GM21737 (cell line): ENCODE measurements at regions not wholly inside any gene's neighbourhood (a gene's known extent, or its start where the extent isn't known, plus 50 kb on each side); places are given as distances from the start of the nearest gene placed in this dataset.

ENCODE experiments used
- ATAC-seq: cut with Tn5 transposase; IDR thresholded peaks from one replicate; pipeline ENCODE4 v1.9.1; 2021; ENCODE audit warnings: mild to moderate bottlenecking, moderate library complexity; ENCODE audit not compliant: unreplicated experiment

DNA sequence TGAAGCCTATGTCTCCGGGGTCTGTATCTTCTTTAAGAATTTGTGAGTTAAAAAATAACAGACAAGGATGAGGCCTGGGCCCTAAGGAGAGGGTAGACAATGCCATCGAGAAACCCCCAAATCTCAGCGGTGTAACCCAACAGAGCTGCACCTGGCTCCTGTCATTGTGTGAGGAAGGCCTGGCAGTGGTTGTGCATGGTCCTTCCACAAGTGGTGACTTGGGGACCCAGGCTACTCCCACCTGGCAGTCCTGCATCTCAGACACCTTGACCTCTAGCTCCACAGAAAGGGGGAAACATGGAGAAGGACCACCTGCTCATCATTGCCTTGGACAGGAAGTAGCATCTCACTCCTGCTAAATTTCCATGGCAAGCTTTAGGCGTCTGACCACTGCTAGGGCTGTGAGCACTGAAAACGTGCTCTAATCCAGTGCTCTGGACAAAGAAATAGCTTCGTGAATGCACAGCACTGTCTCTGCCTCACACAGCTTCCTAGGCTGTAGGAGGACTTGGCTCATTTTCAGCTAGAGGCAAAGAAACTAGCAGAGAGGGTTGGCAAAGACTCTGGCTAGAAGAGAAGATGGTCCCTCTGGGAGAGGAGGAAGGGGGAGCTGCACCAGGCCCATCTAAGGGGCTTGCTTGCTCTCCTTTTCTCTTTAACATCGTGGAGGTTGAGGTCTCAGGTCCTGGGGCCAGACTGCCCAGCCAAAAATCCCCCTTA lies 273.9 kb upstream of the ZMIZ1 start:
- no peak for ATAC-seq

DNA sequence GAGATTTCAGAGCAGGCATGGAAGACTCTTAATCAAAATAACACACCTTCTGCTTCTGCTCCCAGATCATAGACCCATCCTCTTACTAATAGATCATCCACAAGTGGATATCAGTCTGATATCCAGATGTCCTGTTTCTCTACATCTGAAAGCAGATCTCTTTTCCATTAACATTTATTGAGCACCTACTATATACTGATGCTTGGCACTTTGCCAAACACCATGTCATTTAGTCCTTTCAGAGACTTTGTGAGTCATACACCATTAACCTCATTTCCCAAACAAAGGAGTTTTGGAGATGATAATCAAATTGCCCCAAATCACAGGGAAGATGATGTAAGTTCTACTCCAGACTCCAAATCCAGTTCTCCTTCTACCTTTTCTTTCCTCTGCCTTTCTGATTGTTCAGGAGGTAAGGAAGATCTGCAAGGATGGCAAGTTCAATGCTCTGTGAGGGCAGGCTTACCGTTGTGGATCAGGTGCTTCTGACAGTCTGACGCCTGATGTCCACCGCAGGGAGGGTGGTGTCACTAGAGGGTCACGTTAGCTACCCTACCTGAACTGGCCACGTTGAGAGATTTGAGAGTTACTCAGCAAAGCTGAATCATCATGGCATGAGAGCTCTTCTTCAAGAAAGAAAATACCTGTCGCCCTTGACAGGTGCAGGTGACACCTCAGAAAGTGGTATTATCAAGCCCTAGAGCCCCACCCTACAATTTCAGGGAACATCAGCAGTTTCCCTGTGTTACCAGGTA lies 269.6 kb upstream of the ZMIZ1 start:
- no peak for ATAC-seq

DNA sequence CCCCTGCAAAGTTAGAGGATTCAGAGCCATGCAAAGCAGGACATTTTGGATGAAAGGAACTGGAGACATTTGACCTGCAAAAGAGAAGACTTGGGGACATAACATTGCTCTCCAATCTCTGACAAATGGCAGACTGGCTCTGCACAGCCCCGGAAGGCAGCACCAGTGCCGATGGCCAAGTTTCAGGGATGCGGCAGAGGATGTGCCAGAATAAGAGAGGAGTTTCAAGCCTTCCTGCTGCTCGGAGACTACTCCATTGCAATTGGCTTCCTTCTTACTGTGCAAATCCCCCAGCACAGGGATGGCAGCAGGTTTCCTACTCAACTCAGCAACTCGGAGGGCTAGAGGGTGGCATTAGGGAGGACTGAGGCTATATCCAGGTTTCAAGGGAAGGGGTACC lies 268.8 kb upstream of the ZMIZ1 start:
- ATAC-seq, result no peak

DNA sequence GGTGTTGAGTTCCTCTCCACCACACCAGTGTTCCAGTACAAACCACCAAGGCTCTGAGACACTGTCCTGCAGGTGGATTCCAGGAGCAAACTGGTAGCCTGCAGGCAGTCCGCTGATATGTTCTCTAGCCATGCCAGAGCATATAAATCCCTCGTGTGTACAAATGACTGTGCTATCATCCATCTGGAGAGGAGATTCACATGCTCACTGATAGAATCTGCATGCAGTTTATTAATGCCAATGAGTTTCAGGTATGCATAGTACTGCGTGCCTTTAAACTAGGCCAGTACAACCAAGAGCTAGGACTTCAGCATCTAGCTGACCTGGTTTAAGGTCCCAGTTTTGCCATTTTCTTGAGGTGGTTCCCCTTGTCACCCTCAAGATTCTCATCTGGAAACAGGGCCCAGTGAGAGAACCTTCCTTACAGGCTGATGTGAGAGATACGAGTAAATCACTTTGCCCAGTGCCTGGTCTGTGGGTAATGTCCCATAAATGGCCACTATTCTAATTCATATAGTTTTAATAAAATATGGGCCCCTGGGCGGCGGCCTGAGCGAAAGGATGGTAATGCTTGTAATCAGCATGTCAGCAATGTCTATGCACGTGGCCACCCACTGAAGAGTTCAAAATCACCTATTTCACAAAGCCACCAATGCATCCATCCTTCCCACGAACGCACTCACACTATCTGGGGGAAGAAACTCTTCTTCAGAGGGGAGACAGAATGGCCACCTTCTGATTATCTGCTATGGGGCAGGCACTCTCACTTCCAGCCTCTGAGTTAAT lies 268.0 kb upstream of the ZMIZ1 start:
- no peak for ATAC-seq

DNA sequence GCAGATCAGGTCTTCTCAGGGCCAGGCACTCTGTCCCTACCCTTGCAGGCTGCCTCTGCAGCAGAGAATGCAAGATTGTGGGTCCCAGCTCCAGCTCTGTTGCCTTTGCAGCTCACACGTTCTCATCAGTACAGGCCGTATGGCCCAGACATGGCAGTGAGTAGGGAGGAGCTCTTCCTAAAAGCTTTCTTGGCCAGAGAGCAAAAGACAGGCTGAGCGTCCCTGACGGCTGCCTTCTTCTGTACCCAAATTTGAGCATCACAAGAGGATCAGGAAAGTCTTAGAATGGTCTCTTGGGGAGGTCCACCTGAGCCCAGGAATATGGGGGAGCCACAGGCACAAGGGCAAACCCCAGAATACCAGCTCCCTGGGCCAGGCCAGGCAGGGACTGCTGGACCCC lies 266.3 kb upstream of the ZMIZ1 start:
- ATAC-seq, result no peak

DNA sequence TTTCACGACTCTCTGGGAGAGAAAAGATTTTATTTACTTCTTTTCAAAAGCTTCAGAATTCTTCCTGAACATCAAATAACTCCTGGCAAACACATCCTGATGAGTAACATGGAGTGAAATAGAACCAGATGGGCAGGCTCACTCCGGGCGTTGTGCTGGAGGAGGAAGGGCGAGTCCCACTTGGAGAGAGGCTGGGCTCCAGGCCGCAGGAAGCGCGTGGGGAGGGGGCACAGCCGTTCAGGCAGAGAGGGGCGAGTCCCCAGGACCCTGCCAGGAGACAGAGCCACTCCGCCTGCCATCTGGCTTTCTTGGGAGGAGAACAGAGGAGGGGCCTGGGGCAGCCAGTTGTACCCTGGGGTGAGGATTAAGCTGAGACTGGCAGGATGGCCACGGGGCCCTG lies 265.9 kb upstream of the ZMIZ1 start:
- ATAC-seq, result no peak

DNA sequence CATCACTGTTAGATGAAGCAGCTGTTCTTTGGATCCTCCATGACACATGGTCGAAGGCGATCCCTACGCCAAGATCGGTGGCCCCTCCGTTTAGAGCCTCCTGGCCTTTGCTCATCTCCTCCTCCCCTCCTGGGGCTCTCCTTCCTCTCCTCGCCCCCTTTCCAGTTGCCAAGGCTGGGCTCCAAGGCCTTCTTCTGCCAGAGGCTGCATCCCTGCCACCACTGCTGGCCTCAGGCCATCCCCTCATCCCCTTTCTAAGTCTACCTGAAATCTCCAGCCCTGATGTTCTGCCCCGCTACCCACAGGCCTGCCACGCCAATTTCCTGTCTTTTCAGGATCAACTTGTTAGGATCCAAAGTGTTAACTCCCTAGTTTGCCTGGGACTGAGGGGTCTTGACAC lies 265.1 kb upstream of the ZMIZ1 start:
- no peak for ATAC-seq

DNA sequence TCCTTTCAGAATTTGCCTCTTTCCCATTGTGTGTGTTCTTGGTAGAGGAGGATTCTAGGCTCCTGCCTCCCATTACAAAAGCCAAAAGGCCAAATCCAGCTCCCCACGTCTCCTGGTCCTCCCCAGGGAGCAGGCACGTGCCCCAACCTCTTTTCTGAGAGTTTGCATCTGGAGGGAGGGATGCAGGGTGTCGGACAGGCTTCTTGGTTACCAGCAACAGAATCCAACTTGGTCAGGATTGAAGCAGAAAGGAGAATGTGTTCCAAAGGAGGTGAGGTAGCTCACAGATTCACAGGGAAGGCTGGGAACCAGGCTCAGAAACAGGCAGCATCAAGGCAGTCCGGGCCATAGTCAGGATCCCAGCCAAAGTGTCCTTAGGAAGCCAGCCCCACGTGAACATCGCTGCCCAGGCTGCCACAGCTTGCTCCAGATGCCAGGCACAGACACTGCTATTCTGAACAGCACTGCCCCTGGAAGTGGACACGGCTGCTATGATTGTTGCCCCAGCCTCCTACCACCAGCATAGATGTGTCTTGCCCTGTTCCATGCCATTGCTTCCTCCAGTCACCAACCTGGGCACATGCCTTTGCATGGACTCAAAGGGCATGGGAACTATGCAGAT lies 264.2 kb upstream of the ZMIZ1 start:
- no peak for ATAC-seq

DNA sequence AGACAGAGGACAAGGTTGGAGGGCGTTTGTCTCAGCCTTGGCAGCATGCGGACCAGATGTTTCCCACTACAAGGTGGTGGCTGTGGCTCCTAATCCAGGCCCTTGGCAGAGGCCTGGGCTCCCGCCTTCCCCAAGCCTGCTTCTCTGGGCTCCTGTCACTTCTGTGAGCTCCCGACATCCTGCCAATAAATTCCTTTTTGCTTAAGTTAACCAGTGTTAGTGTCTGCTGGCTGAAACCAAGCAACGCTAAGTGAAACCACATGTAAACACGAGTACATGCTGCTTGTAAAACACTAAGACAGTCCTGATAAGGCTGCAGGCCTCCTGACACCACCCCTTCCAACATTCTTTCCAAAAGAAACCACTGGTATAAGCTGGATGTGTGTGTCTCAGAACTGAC lies 263.6 kb upstream of the ZMIZ1 start:
- ATAC-seq, result no peak

DNA sequence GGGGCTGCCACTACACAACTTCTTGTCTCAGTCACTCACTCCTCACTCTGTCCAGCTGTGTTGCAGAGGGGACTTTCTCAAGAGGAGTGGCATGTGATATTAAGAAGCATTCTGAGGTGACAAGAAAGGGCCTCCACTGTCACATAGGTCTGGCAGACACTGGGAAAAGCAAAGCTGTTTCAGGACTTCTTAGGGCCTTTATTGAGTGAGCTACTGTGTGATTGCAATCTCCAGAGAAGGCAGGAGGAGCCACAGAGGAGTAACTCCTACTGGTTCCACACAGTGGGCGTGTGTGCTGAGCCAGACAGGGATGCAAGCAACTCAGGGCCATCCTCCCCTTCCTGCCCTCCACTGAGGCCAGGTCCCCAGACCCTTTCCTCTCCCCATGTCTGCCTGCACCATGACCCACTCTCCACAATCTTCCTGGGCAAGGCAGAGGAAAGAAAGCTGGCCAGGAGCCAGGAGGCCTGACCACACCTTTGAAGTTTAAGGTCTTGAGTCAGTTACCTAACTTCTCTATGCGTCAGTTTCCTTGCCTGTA lies 262.0 kb upstream of the ZMIZ1 start:
- no peak for ATAC-seq

DNA sequence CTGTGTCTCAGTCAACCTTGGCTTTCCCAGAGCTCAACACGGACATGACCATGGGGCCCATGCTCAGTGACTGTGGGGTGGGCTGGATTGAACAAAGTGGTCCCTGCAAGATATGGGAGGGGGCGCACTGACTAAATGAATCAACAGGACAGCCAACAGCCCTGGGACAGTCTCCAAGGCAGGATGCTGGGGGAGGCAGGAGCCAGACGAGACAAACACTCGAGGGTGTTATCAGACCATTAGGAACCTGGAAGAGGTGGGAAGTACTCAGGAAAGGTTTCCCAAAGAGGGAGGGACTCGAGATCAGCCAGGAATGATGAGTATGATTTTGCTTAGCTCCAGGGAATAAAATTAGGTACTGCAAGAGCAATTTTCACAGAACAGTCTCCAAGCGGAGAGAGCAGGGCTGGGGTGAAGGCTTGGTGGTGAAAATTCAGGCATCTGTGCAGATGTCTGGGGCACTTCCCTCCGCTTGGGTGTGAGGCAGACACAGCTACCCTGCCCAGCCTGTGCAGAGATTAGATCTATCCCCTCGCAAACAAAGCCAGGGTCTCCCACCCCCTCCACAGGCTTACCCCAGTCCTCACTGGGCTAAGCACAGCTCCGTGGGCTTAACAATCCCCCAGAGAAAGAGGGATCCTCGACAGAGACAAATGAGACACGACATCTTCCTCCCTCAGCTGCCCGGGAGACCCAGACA lies 261.1 kb upstream of the ZMIZ1 start:
- no peak for ATAC-seq

DNA sequence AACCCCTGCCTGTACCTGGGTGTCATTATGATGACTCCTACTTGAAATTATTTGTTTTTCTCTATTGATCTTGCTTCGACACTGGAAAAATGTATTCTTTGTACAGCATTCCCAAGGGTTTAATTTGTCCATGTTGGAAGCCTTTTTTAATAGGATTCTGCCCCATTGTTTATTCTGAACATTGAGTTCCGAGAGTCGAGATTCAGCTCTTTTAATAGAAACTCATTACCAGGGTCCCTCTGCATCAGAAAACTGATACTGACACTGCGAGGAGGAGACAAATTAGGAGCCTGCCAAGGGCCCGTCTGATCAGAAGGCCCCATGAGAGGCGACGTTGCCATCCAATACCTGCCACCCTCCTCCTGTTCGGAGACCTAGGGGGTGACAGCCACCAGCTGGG lies 260.5 kb upstream of the ZMIZ1 start:
- no peak for ATAC-seq

DNA sequence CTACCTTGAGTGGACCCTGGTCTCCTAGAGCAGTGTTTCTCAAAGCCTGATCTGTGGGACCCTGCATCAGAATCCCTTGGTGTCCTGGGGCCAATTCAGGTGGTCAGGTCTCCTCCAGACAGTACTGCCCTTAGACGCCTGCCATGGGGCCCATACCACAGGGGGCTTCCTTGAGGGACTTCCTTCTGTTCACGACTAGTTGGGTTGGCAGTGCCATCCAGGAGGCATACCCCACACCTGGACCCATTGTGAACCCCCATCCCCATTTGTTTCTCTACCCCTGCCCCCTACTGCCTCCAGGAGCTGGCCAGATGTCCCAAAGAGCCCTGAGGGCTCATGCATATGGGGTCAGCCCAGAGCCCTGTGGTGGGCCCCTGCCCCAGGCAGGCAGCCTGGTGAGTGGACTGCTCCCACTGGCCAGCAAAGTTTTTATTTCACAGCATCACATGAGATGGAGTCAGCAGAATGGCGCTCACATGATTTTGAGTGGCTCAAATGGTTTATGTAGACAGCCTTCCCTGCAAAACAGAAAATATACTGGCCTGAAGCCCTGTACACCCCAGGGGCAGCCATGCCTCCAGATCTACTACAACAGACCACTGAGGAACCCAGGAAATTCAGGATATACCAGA lies 259.9 kb upstream of the ZMIZ1 start:
- no peak for ATAC-seq

DNA sequence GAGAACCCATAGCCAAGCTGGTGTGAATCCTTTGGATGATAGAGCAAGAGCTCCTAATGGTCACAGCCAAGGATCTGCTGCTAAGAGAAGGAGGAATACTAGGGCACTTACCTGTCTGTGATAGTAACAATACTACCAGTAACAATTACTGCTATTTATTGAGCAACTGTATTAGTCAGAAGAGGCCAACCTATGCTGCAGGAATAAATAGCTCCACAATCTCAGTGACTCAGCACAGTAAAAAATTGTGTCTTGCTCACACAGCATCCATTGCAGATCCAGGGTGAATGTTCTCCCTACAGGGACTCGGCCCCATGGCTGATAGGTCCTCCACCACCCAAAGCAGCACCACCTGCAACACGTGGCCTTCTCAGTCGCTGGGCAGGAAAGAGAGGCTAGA lies 257.6 kb upstream of the ZMIZ1 start:
- no peak for ATAC-seq

DNA sequence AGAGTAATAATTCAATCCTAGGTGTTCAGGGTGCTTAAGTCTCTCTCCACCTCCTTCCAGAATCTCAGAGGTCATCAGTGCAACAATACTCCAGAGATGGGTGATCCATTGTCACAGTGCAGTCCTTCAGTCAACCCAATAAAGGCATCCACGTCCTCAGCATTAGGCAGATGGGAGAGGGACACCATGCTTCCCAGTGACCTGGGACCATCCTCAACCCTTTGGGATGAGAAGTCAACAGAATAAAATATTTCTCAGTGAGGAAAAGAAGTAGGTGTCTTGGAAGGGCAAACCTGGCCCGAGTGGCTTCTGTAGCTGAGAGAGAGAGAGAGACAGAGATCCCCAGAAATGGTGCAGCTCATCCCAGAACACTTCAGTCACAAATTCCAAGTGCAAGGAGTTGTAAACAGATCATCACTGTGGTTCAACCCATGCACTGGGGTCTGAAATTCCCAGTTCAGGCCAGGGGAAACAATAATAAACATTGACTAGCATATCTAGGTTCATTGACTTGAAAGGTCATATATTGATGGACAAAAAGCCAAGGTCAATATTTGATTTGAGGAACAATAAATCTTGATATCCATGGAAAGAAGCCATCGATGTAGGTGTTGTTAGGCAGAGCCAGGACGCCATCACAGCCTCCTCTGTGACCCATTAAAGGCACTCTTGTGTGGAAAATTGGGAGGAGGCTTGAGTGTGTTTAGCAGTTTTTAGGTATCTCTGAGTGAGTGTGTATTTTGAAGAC lies 256.0 kb upstream of the ZMIZ1 start:
- ATAC-seq, result no peak

DNA sequence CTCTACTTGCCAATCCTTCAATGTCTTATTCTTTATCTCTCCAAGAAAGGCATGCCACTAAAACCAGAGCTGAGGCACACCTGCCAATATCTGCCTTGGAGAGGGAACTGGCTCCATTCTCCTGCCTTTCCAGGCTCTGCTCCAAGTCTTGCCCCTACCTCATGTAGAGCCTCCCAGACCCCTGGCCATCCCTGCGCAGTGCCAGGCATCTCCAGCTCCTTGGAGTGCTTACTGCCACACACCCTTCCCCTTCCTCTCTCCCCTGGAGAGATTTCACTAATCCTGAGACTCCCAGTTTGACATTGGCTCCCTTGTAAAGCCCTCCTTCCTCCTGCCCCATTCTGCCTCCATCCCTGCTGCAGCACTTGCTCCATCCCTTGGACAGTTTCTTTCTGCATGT lies 255.2 kb upstream of the ZMIZ1 start:
- ATAC-seq, result no peak

DNA sequence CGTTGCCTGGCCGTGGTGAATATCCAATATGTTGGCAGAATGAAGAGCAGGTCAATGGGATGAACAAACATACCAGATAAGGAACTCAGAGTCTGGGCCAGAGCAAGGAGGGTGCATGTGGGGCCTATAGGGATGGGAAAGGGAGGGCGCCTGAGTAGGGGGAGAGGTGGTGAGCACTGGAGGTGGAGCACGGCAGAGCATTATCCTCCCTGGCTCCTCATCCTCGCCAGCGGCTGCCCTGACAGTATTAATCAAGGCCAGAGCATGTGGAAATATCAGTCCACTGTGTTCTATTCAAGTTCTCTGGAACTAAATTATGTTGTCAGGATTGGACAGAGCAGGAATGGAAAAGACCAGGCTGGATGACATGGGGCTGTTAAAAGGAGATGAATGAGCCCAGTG lies 254.8 kb upstream of the ZMIZ1 start:
- ATAC-seq, result no peak

DNA sequence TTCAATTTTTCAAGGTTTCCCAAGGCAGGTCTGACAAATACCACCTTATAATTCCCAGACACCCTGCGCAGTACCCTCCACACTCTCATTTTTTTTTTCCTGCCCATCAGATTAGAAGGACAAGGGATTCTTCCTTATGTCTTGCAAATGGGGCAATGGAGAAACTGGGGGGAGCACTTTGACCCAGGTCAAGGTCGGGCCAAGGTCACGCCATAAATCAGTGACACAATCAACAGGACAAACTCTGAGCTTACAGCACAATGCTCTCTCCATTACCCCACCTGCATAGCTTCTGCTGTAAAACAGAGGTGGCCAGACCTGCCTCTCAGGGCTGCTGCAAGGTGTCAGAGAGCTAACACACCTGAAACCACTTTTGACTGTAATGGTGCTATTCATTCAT lies 254.4 kb upstream of the ZMIZ1 start:
- no peak for ATAC-seq

DNA sequence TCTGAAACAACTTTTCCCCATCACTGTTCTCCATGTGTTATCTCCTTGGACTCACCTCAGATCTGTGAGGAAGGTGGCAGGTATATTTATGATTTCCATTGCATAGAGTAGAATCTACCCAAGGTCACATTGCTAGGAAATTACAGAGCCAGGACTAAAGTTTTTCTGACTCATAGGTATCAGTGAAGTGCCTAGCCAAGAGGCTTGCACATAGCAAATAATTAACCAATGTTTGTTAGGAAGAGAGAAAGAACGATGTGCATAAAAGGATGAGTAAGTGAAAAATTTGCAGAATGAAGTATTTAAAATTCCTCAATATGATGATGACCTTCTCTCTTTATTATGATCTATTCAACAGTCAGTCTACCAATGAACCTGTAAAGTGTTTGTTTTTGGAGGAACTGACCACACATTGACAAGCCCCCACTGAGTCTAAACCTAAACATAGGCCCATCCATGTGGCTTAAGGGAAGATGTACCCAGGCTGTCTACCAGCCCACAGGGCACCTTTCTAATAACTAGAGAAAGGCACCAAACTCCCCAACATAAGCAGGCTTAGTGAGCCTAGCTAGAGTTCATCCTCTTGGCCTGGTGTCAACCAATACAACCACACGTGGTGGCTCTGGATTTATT lies 252.9 kb upstream of the ZMIZ1 start:
- ATAC-seq, result no peak
